Fibroblast of lung (primary cell): ENCODE measurements at regions not wholly inside any gene's neighbourhood (a gene's known extent, or its start where the extent isn't known, plus 50 kb on each side); places are given as distances from the start of the nearest gene placed in this dataset.

Experiments
- EZH2 ChIP-seq: IDR thresholded peaks from 2 replicates; pipeline ENCODE4 v1.5.1; 2012; ENCODE audit warnings: low read length, control low read depth, mild to moderate bottlenecking; ENCODE audit errors: missing control alignments
- TF ChIP-seq, protein P1 (sequence below), 2 donors: IDR thresholded peaks in 1 of 2; conservative IDR thresholded peaks in 1 of 2; 1 replicate in 1 of 2; 2 replicates in 1 of 2; pipeline ENCODE4 v1.5.1; 2011 to 2012; ENCODE audit warnings: low read length in 2 of 2, control low read depth in 1 of 2, inconsistent platforms in 1 of 2, low read depth in 1 of 2, mild to moderate bottlenecking in 1 of 2

DNA sequence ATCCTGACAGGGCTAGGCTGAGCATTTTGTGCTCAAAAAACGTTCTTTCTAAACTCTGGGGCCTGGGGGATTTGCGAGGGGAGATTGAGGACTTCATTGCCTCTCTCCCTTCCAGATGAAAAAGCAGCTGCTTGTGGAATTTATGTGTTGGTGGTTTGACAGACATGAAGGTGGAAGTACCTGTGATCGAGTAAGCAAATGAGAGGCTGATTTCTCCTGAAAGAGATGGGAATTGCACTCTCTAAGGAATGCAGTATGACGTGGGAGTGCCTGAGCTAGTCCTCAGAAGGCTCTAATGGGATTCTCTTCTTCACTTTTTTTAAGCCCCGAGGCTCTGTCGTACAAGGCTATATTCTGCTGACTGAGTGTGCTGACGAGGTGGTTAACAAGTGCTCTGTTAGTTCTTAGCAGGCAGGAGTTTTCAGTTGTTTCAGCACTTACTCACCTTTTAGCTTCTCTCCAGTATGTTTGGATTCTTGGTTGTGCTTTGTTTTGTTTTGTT lies 426.8 kb upstream of the CNKSR2 start:
- TF ChIP-seq, protein P1, sequence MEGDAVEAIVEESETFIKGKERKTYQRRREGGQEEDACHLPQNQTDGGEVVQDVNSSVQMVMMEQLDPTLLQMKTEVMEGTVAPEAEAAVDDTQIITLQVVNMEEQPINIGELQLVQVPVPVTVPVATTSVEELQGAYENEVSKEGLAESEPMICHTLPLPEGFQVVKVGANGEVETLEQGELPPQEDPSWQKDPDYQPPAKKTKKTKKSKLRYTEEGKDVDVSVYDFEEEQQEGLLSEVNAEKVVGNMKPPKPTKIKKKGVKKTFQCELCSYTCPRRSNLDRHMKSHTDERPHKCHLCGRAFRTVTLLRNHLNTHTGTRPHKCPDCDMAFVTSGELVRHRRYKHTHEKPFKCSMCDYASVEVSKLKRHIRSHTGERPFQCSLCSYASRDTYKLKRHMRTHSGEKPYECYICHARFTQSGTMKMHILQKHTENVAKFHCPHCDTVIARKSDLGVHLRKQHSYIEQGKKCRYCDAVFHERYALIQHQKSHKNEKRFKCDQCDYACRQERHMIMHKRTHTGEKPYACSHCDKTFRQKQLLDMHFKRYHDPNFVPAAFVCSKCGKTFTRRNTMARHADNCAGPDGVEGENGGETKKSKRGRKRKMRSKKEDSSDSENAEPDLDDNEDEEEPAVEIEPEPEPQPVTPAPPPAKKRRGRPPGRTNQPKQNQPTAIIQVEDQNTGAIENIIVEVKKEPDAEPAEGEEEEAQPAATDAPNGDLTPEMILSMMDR (conservative IDR thresholded peaks at IDR 0.05 in 1 of 2, IDR thresholded peaks at IDR 0.05 in 1 of 2; ENCODE audit: low read depth in 1 of 2, low read length in 2 of 2): no peak
- no peak for TF ChIP-seq EZH2
